AG10803 (cell line): ENCODE measurements at regions not wholly inside any gene's neighbourhood (a gene's known extent, or its start where the extent isn't known, plus 50 kb on each side); places are given as distances from the start of the nearest gene placed in this dataset.
A peak's percentile ranks its signal among the peaks of the same experiment; 100 is the strongest.

Source experiments
- DNase-seq: peaks from one replicate; pipeline ENCODE4 v3.0.0; 2010; ENCODE audit warnings: low read depth
- H3K4me3 ChIP-seq: 2 replicates; pipeline ENCODE4 v1.5.1; 2011; ENCODE audit warnings: mild to moderate bottlenecking, low read length, control low read depth
- TF ChIP-seq, protein P1 (sequence below): conservative IDR thresholded peaks from 2 replicates; pipeline ENCODE4 v1.5.1; 2011; ENCODE audit warnings: mild to moderate bottlenecking, low read length, control low read depth, inconsistent platforms

DNA sequence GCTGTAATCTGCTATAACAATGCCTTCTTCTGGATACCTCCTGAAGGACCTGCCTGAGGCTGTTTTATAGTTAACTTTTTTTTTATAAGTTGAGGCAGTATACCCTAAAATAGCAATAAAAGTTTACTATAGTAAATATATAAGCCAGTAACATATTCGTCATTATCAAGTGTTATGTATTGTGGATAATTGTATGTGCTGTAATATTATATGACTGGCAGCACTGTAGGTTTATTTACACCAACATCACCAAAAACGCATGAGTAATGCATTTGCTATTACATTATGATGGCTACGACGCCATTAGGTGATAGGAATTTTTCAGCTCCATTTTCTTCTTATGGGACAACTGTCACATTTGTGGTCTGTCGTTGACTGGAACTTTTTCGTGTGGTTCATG, 237.2 kb upstream of the PITX2 start:
- TF ChIP-seq, protein P1, sequence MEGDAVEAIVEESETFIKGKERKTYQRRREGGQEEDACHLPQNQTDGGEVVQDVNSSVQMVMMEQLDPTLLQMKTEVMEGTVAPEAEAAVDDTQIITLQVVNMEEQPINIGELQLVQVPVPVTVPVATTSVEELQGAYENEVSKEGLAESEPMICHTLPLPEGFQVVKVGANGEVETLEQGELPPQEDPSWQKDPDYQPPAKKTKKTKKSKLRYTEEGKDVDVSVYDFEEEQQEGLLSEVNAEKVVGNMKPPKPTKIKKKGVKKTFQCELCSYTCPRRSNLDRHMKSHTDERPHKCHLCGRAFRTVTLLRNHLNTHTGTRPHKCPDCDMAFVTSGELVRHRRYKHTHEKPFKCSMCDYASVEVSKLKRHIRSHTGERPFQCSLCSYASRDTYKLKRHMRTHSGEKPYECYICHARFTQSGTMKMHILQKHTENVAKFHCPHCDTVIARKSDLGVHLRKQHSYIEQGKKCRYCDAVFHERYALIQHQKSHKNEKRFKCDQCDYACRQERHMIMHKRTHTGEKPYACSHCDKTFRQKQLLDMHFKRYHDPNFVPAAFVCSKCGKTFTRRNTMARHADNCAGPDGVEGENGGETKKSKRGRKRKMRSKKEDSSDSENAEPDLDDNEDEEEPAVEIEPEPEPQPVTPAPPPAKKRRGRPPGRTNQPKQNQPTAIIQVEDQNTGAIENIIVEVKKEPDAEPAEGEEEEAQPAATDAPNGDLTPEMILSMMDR: no peak
- no peak for DNase-seq
- H3K4me3 ChIP-seq: no peak overlapping the region

DNA sequence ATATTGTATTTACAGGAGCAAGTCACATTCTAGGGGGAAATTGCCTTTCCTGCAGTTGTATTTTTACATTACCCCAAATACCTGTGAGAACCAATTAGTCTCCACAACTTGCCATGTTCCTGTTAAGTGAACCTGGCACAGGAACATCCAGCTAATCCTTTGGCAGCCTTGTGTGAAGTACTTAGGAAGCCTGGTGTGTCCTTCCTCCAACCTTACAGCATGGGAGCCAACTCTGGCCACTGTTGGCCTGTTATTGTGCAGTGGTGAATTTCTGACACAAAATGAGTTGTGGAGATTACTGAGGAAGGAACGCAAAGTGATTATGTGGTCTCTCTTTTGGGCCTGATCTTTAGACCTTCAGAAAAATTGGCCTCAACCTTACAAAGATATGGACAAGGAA, 238.0 kb upstream of the PITX2 start:
- H3K4me3 ChIP-seq: no peak overlapping the region
- TF ChIP-seq, protein P1: no peak
- no peak for DNase-seq

DNA sequence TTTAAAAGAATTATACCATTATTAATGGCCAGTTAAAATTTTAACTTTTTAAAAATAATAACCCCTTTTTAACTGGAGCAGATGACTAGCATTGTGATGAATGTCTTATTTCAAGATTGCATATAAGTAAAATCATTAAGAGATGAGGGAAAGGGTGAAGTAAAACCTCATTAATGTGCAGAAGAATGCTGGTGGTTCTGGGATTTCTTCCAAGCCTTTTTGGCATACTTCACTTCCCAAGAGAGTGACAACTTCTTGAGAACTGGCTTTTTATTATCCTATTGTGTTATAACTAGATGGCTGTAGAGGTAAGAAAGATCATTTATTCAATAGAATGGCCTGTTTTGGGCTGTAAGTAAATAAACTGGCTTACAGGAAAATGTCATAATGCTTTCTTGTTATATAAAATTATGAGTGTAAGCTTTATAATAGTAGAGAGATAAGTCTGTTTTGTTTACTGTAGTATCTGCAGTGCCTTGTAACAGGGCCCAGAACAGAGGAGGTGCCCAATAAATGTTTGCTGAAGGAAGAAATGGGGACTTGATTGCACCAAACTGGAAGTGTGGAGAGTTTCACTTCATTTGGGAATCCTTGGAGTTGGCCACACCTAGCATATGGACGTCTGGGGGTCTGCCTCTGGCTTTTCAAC, 242.9 kb upstream of the PITX2 start:
- TF ChIP-seq, protein P1: no peak
- DNase-seq: peak; percentile 91
- H3K4me3 ChIP-seq: no peak overlapping the region

DNA sequence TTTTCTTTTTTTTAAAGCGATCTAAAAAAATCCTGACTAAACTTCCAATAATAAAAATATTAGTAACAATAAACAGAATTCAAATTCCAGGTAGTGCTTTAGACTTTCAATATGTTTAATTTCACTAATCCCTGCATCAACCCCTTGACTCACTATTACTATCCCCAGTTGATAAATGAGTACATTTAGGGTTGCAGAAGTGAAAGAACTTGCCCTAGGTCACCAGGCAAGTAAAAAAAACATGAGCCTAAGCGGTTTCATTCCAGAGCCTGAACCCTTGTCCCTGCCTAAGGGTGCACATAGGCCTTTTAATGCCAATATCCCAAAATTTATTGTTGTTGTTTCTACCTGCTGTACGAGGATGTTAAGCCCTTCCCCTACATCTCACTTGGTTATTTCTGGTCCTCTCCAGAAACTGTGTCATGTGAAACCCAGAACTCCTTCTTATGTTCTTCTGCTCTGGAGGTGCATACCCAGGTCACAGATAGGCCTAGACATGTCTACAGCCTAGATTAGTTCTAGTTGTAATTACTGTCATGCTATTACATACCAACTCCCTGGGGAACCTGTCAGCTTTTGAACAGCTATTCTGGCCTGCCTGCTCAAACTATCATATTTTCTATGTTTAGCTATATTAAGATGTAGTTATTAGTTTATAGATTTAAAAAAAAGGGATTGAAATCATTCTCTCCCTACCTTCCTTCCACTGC, 244.5 kb upstream of the PITX2 start:
- DNase-seq: no peak
- TF ChIP-seq, protein P1: no peak
- H3K4me3 ChIP-seq: no peak overlapping the region

DNA sequence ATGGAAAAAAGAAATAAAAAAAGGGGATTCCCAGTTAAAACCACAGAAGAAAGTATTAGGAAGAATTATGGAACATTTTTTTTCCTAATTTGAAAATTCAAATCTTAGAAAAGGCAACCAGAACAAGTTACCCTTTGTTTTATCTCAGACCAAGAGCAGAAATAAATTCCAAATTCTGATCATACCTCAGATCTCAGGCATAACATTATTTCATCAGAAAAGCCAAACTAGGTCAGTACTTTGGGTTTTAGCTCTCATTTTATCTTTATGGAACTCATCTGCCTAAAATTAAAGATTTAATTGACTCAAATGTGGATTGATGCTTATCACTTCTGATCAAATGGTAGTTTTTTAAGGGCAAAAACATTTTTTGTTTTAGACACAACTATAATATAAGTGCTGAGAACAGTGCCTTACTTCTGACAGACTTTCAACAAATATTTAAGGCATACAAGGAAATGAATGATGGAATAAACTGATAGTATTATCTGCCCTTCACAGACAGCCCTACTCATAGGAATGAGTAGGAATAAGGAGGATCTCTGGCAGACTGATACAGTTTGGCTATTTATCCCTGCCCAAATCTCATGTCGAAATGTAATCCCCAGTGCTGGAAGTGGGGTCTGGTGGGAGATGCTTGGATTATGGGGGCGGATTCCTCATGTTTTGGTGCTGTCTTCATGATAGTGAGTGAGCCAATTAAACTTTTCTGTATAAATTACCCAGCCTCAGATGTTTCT, 245.3 kb upstream of the PITX2 start:
- TF ChIP-seq, protein P1: no peak
- peak; percentile 39 for DNase-seq
- no peak overlapping the region for H3K4me3 ChIP-seq

DNA sequence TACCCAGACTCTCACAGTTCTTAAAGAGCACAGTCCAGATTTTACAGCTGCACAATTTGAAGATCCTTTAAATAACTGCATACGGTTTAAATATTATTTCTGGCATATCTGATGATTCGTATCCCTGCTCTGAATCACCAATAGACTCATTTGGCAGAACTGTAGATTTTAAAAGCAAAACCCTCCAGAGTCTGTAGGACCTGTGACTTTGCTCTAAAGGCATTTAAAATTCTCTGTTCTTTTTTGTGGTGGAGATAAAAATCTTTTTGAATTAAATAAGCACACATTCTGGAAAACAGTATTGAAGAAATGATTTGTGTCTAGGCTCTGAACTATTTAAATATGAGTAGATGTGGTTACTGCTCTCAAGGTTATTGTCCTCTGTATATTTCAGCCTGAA, 246.2 kb upstream of the PITX2 start:
- TF ChIP-seq, protein P1: no peak
- peak; percentile 83 for DNase-seq
- H3K4me3 ChIP-seq: no peak overlapping the region
